Left hindlimb (tissue), 1 donor: ENCODE measurements at regions not wholly inside any gene's neighbourhood (a gene's known extent, or its start where the extent isn't known, plus 50 kb on each side); places are given as distances from the start of the nearest gene placed in this dataset.
A peak's percentile ranks its signal among the peaks of the same experiment; 100 is the strongest.

ENCODE experiments used
- DNase-seq: peaks from one replicate; pipeline ENCODE4 v3.0.0-alpha.2; 2018

DNA sequence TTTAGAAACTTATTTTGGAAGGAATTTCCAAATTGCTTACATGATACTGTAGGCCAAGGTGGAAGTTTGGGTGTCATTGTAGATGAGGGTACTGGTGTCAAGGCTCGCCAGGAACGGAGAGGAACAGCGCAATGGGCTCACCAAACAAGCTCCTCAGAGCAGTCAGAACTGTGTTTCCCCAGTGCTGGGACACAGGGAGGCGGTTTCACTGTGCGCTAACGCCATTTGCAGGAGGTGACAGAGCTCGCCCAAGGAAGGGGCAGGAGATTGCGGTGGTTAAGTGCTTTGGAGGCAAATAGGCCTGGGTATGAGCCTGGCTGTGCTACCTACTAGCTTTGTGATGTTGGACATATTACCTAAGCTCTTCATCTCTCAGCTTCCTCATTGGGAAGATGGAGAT is 57.3 kb downstream of the HHEX start:
- DNase-seq, result no peak

DNA sequence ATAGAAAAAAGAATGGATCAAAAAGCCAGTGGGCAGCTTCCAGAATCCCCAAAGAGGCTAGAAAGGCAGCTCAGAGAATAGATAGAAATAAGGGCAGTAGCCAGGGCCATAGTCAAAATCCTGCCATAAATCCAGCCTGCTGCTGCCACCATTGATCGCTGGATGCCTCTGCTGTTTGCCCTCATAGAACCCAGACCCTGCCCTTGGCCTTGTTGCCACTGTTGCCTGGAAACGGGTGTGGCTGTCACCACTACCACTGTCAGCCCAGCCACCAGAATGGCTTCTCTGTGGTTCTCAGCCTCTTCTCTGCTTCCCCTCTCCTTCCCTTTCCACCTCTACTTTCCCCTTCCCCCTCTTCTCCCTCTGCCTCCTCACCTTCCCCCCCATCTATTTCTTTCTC is 57.8 kb downstream of the HHEX start:
- no peak for DNase-seq

DNA sequence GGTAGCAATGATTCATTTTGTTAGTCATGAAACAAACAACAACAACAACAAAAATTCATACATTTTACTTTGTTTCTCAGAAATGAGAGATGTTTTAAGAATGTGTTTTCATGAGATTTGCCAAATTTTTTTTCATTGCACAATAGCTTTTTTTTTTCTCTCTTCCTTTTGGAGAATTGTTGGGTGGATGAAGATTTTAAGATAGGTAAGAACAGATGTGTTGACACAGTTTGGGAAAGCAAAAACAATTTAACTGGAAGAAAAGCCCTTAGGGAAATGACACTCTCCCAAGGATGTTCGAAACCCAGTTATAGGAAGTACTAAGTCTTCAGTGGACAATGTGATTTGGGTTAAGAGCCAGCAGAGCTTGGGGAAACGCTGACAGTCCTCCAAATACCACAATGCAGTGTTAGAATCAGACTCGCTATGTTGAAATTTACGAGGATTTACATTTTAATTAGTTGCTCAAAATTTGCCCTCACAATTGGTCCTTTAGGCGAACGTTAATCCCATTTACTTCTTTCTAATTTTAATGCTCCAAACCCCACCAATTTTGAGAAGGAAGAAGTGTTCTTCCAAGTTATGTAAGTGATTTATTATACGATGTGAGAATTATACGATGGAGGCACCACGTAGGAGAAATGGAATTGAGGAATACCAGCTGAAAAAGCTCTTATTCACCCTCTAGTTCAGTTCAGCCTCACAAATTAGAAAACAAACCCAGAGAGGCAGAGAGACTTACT is 61.2 kb downstream of the HHEX start:
- DNase-seq, result no peak

DNA sequence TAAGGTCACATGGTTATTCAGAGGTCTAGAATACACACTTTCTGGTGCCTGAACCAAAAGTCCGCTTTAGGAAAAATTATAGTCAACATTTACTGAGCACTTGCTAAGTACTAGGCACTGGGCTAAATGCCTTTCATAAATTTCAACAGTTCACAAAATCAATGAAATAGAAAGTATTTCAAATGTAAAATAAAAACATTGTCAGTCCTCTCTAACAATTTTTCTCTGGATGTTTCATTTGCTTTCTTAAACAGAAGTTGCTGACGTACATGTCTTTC is 61.7 kb downstream of the HHEX start:
- DNase-seq, result no peak

DNA sequence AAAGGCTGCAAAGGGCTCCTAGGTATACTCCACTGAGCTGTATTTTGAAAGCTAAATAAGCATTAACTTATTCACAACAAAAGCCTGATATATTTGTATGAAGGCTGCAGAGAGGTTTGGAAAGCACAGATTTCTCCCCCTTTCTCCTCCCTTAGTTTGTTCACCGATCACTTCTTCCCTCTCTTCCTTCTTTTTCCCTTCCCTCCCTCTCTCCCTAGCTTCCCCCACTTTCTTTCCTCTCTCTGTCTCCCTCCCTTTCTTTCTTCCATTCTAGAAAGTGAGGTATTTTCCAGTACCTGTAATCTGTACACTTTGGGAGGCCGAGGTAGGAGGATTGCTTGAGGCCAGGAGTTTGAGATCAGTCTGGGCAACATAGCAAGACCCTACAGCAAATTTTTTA is 62.1 kb downstream of the HHEX start:
- no peak for DNase-seq

DNA sequence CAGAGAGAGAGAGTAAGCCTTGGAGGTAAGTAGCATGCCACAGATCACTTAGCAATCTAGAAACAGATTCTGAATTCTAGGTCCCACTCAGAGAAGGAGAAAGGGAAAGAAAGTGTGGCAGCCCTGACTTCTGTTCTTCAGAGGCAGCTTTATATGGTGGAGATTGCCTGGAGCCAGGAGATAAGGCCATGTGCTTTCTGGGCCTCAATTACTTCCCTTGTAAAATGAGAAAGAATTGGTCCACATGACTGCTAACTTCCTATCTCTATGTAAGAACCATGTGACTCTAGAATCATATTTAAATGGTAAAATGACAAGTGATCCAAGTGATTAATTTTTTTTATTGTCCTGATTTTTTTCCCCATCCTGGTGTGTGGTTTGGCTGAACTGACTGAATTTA is 64.1 kb downstream of the HHEX start:
- DNase-seq, result no peak

DNA sequence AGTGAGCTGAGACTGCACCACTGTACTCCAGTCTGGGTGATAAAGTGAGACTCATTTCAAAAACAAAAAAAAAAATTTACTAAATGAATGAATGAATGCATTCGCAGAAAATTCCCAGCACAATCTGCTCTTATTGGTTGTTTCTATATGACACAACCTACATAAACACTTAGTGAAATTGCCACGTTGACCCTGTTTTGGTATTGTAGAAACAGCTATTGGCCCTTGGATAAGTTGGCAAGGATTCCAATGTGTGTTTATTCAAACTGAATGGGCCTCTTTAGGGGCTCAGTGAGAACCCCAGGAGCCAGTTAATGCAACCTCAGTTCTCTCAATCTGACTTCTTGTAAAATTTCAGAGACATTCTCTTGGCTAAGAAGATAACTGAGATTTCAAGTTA is 66.0 kb downstream of the HHEX start:
- DNase-seq, result no peak

DNA sequence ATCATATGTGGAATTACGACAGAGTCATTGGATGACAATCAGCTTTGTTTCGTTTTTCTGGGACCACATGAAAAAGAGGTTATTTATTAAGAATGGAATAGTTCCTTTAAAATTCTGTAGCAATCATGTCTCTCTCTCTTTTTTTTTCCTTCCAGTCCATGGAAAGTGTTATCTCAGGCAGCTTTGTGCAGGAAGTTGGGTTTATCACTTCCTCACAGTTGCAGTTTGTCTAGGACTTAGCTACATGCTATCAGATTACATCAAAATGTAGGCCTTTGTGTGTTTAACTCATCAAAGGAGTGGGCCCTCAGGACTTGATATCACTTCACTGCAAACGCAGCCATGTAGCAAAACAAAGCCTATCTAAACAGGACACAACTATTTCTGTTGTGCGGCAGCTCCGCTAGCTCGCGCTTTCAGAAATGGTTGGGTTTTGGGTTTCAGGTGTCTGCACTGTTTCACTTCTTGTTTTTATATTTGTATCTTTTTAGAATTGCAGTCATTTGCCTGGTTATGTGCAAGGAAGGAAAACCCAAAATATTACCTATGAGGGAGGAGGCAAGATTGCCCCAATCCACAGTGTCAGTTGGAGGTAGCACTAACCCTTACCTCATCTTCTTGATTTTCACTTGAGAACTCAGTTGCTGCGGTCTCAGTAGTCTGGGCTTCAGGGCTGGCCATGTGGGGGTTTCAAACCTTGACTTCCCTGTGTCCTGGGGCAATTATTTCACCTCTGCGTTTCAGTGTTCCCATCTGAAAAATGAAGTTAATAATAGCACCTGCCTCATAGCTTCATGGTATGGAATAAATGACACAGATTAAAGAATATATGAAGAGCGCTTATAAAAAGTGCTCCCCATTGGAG is 66.7 kb downstream of the HHEX start:
- DNase-seq, result no peak

DNA sequence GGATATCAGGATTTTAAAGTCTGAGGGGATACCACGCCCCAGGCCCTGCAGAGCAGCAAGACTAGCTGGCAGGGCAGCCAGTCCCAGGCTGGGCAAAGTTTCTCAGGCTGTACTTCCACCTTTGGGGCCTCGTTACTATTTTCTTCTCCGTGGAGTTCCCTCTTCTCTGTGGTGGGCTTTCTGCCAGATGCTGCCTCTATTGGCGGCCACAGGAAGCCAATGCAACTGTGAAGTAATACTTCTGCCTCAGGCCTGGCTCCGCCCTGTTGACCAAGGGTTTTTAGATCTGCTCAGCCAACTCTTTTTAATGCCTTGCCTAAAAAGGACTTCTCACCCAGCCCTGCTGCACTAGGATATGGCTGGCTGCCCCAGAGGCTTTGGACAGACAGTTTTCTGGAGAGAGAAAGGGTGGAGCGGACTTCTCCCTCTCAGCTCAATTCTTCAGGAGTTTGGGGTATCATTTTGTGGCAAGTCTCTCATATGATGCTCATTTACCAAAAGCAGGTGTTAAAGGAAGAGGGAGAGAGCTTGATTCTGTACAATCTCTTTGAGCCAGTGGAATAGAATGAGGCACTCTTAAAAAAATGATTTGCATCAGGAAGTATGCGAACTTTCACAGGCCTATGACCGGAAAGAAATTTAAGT is 67.4 kb downstream of the HHEX start:
- peak; percentile 73 for DNase-seq

DNA sequence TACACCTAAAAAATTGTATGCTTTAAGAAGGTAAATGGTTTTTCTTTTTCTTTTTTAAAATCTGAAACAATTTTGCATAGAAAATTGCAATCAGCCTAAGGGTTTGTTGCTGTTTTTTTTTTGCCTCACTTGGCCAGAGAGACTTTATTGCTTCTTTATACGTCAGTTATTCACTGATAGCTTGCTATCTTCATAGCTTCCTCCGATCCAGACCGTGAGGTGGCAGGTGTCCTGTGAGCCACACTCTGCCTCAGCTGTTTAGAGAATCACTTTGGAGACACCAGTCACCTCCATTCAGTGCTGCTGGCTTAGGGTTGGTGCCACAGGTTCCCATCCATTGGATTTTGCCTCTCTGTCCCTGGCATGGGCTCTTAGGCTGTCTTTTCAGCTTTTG is 68.0 kb downstream of the HHEX start:
- no peak for DNase-seq

DNA sequence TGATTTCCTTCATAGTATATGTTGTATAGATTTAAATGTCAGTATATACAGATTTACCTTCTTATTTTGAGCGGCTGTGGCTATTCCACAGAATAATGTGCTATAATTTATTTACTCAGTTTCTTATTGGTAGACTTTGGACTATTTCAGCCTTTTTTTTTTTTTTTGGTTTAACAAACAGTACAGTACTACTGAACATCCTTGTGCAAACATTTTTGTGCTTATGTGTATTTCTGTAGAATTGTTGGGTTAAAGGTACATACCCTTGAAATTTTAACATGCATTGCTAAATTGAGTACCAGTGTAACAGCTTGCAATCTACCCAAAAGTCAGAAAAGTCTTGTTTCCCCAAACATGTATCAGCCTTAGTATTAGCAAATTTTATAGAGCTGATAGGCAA is 68.8 kb downstream of the HHEX start:
- DNase-seq, result no peak

DNA sequence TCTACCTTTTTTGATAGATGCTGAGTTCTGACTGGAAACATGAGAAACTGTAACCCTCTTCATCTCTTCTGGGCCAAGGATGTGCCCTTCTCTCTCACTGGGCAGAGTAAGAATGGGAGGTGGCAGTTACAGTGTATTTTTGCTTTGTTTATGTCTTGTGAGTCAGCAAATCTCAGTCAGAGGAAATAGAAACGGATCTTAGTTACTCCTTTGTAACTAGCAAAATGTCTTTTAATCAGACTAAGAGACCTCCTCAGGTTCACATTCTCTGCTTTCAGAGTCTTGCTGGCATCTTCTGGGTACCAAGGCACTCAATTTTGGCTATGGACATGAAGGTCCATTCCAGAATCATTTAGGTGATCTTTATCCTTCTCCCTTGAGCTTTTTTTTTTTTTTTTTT is 70.9 kb downstream of the HHEX start:
- DNase-seq, result no peak

DNA sequence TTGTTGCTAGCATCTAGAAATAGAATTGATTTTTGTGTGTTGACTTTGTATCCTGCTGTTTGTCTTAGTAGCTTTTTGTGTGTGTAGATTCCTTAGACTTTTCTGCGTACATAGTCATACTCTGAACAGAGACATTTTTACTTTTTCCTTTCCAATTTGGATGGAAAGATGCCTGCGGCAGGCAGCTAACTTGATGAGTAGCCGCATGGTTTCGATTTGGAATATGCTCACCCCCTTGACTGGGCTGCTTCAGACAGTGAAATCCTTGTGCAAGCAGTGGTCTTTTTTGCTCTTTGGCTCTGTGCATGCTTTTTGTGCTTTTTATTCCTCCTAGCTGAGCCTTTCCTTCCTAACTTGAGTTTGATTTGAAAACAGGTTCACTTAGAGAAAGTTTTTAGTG is 71.8 kb downstream of the HHEX start:
- DNase-seq, result no peak

DNA sequence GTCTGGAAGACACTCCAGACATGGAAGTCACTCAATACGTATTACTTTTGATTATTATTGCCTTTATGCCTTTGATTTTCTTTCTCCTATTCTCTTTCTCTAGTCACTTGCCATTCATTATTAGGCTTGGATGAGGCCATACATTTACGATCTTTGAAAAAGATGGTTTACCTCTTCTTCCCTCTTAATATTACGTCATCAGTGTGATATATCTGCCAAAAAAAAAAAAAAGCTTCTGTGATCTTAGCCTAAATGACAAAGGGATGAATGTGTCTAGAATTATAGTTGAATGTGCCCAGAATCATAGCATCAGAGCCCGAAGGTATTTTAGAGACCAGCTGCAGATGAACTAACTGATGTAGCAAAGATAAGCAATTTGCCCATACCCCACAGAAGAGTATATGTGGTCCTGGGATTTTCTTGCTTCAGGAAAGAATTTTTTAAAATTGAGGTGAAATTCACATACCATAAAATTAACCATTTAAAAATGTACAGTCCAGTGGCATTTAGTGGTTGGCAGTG is 73.9 kb downstream of the HHEX start:
- DNase-seq, result no peak

DNA sequence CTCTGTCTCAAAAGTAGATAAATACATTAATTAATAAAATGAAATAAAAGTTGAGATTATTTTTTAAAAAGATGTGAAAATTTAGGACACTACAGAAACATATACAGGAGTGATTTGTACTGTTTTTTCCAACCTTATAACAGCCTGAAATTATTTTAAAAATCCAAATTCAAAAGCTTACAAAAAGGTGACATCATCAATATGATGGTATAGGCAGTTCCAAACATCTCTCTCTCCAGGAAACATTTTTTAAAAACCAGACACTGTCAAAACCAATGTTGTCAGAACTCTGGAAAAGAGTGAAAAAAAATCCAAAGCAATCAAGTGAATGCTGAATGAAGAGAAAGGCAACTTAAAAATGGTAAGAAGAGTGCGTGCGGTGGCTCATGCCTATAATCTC is 76.7 kb downstream of the HHEX start:
- DNase-seq, result no peak

DNA sequence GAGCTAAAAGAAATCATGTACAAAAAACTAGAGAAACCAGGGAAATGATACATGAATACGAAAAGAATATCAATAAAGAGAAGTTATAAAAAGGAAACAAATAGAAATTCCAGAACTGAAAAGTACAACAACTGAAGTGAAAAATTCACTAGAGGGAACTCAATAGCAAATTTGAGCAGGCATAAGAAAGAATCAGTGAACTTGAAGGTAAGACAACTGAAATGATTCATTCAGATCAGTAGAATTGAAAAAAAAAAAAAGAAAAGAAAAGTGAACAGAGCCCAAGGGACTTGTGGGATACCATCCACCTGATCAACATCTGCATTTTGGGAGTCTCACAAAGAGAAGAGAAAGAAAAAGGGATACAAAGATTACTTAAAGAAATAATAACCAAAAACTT is 78.3 kb downstream of the HHEX start:
- DNase-seq, result no peak

DNA sequence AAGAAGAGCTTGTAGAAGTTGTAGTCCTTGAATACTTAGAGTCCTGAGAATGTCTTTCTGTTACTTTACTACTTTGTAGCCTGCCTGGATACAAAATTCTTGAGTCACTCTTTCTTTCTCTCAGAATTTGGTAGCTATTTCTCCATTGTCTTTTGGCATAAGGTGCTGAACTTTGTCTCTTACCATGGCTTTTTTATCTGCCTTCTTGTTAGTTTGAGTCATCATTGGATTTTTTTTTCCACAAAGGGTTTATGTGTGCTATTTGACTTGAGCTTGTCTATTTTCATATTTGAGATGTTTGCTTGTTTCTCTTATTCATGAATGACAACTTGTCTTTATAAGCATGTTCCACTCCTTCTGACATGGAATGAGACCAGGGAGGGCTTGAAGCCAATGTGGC is 74.5 kb upstream of the EXOC6 start:
- DNase-seq, result no peak

DNA sequence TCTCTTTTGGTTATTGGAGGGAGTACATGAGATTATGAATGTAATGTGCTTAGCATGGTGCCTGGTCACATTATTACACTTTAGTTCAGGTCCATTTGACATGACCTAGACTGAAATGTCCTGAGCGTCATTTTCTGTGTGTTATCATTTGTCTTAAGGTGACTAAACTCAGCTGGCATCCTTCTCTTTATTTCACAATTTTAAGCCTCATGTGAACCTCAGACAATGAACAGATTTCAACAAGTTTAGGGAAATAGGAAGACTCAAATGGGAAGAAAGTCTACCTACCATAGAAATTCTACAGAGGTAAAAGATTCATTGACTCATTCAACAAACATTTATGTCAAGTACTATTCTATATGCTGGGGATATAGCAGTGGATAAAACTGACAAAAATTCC is 70.2 kb upstream of the EXOC6 start:
- DNase-seq, result no peak

DNA sequence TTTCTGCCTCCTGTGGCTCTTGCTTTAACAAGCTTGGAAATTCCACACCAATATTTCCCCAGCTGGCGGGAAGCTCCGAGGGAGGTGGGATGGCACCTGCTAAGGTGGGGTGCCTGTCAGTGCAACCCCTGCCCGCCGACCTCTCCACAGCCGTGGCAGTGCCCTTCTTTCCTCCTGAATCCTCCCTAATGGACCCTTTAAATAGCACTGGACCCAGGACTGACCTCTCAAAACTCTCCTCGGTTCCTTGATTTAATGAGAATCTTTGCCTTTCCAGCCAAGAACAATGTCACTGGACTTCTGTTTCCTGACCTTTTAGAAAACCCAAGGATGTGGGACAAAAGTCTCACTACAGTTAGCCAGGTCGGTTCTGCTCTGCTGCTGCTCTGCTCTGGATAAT is 63.2 kb upstream of the EXOC6 start:
- no peak for DNase-seq

DNA sequence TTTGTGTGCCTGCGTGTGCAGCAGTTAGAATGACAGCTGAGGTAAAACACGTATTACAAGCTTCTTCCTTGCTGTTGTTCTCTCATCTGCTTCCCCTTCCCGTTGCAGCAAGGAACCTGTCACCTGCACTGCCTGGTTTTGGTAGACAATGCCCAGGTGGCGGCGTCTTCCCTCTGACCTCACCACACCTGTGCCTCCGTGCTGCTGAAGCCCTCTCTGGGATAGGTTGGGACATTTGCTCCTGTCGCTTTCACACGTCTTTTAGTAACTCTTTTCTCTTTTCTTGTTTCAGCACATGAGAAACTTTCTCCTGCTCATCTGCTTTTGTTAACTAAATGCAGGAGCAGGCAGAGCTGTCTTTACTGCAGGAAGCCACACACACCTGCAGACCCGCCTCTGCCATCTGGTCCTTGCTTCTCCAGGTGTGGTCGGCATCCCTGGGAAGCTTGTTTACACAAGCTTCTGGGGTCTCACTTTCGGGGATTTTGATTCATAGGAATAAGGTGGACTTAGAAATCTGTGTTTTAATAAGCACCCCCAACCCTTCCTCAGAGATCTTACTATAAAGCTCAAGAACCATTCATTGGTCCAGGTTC is 60.7 kb upstream of the EXOC6 start:
- DNase-seq, result no peak

DNA sequence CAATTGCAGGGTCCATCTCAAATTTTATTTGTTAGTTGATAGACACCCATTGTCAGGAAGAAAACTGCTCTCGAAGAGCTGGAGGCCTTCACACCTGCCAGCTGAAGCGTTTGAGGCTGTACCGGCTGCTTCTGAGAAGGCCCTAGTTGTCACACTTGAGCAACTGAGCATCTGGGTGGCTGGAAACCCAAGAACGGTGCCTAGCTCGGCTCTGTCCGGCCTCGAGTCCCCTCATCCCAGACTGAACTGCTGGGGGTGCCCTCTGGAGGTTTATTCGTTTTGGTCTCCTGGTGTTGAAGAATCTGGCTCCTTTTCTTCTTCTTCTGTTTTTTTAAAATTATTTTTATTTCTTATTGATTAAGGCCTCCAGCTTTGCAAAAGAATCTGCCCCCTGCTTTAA is 59.3 kb upstream of the EXOC6 start:
- DNase-seq, result no peak

DNA sequence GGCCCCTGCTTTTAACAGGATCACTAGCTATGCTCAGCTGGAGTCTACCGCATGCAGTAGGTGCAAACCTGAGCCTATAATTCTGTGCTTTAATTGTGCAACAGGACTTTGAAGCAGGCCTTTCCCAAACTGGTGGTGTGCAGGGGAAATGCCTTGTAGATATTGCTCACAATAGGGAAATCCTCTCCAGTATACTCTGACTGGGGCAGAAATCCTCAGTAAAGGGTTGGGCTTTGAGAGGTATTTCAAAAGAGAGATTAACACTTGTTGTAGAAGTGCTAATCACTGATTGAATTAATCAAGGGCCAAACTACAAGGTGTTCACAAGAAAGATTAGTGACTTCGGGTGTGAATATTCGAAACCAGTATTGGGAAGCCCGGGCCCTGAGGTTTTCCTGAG is 58.5 kb upstream of the EXOC6 start:
- DNase-seq, result no peak

DNA sequence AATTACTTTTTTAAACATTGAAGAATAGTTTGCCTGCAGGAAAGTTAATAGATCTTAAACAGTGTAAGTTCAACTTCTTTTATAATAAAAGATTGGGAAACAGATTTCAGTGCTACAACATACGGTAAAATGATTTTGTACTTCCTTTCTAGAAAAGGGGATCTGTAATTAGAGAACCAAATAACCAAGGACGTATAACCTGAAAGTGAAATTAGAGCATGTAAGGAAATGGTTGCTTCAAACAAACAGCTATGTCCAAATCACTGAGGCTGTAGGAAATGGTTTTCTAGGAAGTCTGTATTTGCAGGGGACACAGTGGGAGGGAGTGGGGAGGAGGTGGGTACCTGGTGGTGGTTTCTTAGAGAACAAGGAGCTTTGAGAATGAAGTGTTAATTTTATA is 57.9 kb upstream of the EXOC6 start:
- no peak for DNase-seq

DNA sequence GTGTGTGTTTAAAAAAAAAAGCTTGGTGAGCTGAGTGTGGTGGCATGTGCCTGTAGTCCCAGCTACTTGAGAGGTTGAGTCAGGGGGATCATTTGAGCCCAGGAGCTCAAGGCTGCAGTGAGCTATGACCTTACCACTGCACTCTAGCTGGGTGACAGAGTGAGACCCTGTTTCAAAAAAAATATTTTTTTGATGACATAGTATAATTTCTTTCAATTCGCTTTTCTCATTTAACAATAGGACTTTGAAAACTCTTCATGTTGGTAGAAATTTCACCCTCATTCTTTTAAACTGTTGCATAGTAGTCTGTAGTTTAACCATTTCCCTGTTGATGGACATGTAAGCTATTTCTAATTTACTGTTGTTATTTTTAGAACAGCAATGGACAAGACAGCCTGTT is 55.7 kb upstream of the EXOC6 start:
- DNase-seq, result no peak
